ENCODE measurements at regions not wholly inside any gene's neighbourhood (a gene's known extent, or its start where the extent isn't known, plus 50 kb on each side); places are given as distances from the start of the nearest gene placed in this dataset.
"Not testable (repeated sequence)": the region's sequence is repeated elsewhere in the genome, so short reads cannot be mapped to it uniquely, and the experiment has no call there.

DNA sequence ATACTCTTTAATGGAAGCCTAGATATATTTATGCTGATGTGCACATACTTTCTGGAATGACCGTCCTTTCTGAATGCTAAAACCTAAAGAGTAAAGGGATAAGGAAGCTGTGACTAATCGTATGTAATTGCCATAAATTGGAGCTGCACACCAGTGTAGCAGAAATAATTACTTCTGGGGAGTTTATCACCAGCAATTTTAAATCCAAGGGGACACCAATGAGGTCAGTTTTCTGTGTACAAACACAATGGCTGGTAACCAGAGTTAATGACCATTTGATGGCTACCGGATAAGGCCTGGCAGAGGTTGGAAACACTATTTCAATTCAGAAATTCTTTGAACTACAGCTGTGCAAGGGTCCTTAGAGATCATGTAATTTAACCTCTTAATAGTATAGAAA is 670.1 kb downstream of the REEP3 start:
- peak; percentile 55 for DNase-seq (ENCODE audit: low spot score)

GRCh38 chr10:64196638-64197315 is 675.6 kb downstream of the REEP3 start:
- no peak for DNase-seq (ENCODE audit: low spot score)

GRCh38 chr10:64201936-64202335 is 680.7 kb downstream of the REEP3 start:
- DNase-seq (ENCODE audit: low spot score), result no peak

- not testable (repeated sequence) for DNase-seq (ENCODE audit: low spot score)
Observed at GRCh38 chr10:64204504-64204903, 683.3 kb downstream of the REEP3 start.

- no peak for DNase-seq (ENCODE audit: low spot score)
Observed at GRCh38 chr10:64206409-64206808, 685.2 kb downstream of the REEP3 start.

DNA sequence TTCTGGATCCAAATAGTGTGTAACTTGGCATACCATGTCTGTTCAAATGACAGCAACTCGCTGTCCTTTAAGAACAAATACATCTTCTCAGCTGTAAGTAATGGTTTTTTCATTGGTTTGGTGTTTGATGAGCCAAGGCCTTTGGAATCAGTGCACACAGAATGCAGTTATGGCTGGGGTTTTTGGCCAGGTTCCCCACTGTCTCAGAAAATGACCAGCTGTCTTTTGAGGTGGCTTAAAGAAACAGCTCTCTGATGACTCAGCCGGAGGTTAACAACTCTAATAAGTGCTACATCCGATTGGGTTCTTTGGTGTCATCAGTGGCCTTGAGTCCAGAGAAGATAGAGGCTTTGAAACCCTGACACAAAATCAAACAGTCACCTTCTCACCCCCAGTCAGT is 688.4 kb downstream of the REEP3 start:
- DNase-seq (ENCODE audit: low spot score), result no peak

- no peak for DNase-seq (ENCODE audit: low spot score)
Observed at GRCh38 chr10:64210211-64210610, 689.0 kb downstream of the REEP3 start.

- DNase-seq (ENCODE audit: low spot score), result no peak
Observed at GRCh38 chr10:64211466-64211865, 690.3 kb downstream of the REEP3 start.

DNA sequence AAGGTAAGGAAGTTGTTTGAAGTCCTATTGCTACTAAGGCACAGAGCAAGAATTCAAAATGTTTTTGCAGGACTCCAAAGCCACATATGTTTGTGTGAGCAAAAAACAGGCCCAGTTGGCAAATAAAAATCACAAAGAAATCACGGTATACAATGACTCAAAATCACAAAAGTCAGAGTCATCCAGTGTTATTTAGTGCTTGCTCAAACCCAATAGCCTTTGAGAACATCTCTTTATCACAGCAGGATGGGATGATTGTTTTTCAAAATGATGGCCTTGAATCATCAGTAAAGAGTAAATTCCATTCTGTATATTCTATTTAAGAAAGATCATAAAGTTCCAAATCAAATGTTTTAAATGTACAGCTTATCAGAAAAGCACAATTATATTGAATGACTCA is 693.9 kb downstream of the REEP3 start:
- no peak for DNase-seq (ENCODE audit: low spot score)

GRCh38 chr10:64219271-64220025 is 698.2 kb downstream of the REEP3 start:
- DNase-seq (ENCODE audit: low spot score), result no peak

GRCh38 chr10:64234489-64234888 is 713.3 kb downstream of the REEP3 start:
- DNase-seq (ENCODE audit: low spot score), result no peak

DNA sequence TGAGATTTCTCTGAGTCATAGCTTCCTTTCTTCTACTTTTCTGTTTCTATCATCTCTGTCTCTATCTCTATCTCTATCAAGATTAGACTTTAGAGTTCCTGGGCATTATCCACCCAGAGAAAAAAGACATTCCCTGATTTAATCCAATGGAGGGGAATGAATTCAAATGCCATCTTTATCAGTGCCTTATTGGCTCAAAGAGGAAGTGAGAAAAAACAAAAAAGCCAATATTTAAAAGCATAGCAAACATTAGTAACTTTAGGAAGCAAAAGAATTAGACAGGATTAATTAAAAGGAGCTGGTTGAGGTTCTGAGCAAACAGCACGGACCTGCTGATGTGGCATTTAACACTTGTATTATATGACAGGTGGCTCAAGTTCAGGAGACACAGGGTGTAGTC is 736.5 kb downstream of the REEP3 start:
- no peak for DNase-seq (ENCODE audit: low spot score)

- DNase-seq (ENCODE audit: low spot score), result no peak
Observed at GRCh38 chr10:64261092-64261491, 739.9 kb downstream of the REEP3 start.

DNA sequence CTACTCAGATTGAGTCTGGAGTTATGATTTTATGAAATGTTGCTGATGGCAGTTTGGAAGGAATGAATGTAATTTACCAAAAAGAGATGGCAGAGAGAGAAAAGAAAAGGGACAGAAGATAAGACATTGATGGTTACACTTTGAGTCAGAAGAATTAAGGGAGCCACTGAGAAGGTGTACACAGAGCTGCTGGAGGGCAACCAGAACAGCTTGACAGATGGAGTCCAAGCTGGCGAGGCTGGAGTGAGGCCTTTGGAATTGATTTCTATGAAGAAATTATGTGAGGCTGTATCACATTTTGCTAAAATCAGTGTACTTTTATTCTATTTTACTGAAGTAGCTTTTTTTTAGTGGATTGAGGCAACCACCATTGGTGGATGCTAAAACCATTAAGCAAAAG is 740.5 kb downstream of the REEP3 start:
- no peak for DNase-seq (ENCODE audit: low spot score)

DNA sequence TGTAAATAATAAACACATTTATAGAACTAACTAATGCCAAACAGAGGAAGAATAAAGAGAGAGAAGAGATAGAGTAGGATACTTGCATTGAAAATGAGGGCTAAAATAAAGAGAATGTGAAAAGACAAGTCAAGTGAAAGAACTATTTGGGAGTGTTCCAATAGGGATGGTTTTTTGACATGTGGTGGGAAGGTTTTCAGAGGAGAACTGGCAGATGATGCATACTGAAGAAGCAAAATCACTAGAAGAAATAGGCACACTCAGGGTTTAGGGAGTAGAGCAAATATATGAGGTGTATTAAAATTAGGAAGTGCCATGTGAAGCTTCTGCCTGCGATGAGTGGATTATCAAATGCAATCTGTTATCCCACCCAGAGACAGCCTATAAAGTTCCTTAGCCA is 744.8 kb downstream of the REEP3 start:
- no peak for DNase-seq (ENCODE audit: low spot score)

- no peak for DNase-seq (ENCODE audit: low spot score)
Observed at GRCh38 chr10:64271508-64271907, 750.3 kb downstream of the REEP3 start.

- no peak for DNase-seq (ENCODE audit: low spot score)
Observed at GRCh38 chr10:64271983-64272382, 750.8 kb downstream of the REEP3 start.

GRCh38 chr10:64275001-64275400 is 753.8 kb downstream of the REEP3 start:
- DNase-seq (ENCODE audit: low spot score), result no peak

- DNase-seq (ENCODE audit: low spot score), result no peak
Observed at GRCh38 chr10:64275774-64276173, 754.6 kb downstream of the REEP3 start.

DNA sequence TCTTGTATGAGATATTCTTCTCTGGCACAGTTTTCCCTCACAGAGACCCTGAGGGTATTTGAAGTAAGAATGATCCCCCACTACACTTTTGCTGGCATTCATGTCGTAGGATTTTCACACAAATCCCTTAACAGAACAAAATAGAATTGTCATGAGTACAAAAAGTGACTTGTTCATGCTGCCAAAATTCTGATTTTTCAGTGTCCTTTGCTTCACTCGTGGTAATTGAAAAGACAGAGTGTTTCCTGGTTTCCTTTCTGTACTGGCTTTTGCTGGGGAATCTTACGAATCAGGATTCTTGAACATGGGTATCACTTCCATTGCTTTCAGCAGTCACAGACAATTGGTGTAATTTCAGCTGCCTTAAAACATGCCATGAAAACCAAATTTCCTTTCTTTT is 756.3 kb downstream of the REEP3 start:
- no peak for DNase-seq (ENCODE audit: low spot score)

- DNase-seq (ENCODE audit: low spot score), result no peak
Observed at GRCh38 chr10:64283621-64284020, 762.4 kb downstream of the REEP3 start.

GRCh38 chr10:64286533-64286932 is 765.3 kb downstream of the REEP3 start:
- DNase-seq (ENCODE audit: low spot score), result no peak

DNA sequence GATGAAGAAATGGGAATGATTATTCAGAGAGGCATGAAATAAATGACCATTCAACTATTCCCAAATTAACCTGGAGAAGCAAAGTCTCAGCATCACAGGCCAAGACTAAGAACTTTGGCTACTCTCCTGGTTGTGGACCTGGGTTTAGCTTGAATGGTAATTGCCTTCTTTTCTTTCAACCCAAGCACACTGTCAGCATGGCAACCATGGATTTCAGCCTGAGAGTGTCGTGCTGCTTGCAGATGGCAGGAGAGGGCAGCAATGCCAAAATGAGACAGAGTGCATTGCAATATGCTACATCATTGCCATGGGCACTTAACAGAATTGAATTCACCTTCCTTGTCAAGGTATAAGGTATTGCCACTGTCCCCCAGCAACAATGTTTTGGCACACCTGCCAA is 767.2 kb downstream of the REEP3 start:
- DNase-seq (ENCODE audit: low spot score), result no peak
